HG03460 (cell line): ENCODE measurements at regions not wholly inside any gene's neighbourhood (a gene's known extent, or its start where the extent isn't known, plus 50 kb on each side); places are given as distances from the start of the nearest gene placed in this dataset.

ENCODE experiments used
- ATAC-seq: cut with Tn5 transposase; IDR thresholded peaks from one replicate; pipeline ENCODE4 v1.9.1; 2021; ENCODE audit not compliant: unreplicated experiment

- ATAC-seq: no peak
Measured at GRCh38 chr13:85408415-85408814, 390.8 kb downstream of the SLITRK6 start.

GRCh38 chr13:85406269-85406975, 392.8 kb downstream of the SLITRK6 start:
- ATAC-seq: no peak

GRCh38 chr13:85405316-85405897, 393.8 kb downstream of the SLITRK6 start:
- no peak for ATAC-seq

GRCh38 chr13:85386424-85386823, 412.8 kb downstream of the SLITRK6 start:
- no peak for ATAC-seq

- ATAC-seq: no peak
Measured at GRCh38 chr13:85383291-85383690, 415.9 kb downstream of the SLITRK6 start.

- no peak for ATAC-seq
Measured at GRCh38 chr13:85381082-85381481, 418.1 kb downstream of the SLITRK6 start.

- ATAC-seq: no peak
Measured at GRCh38 chr13:85379991-85380390, 419.2 kb downstream of the SLITRK6 start.

GRCh38 chr13:85379433-85379832, 419.8 kb downstream of the SLITRK6 start:
- ATAC-seq: no peak

- no peak for ATAC-seq
Measured at GRCh38 chr13:85377783-85378182, 421.4 kb downstream of the SLITRK6 start.

- no peak for ATAC-seq
Measured at GRCh38 chr13:85373322-85373721, 425.9 kb downstream of the SLITRK6 start.

GRCh38 chr13:85371254-85371653, 428.0 kb downstream of the SLITRK6 start:
- no peak for ATAC-seq

- ATAC-seq: no peak
Measured at GRCh38 chr13:85368686-85369085, 430.5 kb downstream of the SLITRK6 start.

GRCh38 chr13:85367887-85368286, 431.3 kb downstream of the SLITRK6 start:
- ATAC-seq: no peak

- no peak for ATAC-seq
Measured at GRCh38 chr13:85366759-85367417, 432.3 kb downstream of the SLITRK6 start.

GRCh38 chr13:85363504-85363903, 435.7 kb downstream of the SLITRK6 start:
- ATAC-seq: no peak

- ATAC-seq: no peak
Measured at GRCh38 chr13:85362980-85363379, 436.2 kb downstream of the SLITRK6 start.

GRCh38 chr13:85347251-85347650, 452.0 kb downstream of the SLITRK6 start:
- no peak for ATAC-seq

- ATAC-seq: no peak
Measured at GRCh38 chr13:85334187-85334586, 465.0 kb downstream of the SLITRK6 start.

GRCh38 chr13:85333506-85334020, 465.7 kb downstream of the SLITRK6 start:
- ATAC-seq: no peak

GRCh38 chr13:85332615-85333014, 466.6 kb downstream of the SLITRK6 start:
- ATAC-seq: no peak

GRCh38 chr13:85321734-85322133, 477.5 kb downstream of the SLITRK6 start:
- ATAC-seq: no peak

- ATAC-seq: no peak
Measured at GRCh38 chr13:85317781-85318180, 481.4 kb downstream of the SLITRK6 start.
